ENCODE measurements at regions not wholly inside any gene's neighbourhood (a gene's known extent, or its start where the extent isn't known, plus 50 kb on each side); places are given as distances from the start of the nearest gene placed in this dataset.

DNA sequence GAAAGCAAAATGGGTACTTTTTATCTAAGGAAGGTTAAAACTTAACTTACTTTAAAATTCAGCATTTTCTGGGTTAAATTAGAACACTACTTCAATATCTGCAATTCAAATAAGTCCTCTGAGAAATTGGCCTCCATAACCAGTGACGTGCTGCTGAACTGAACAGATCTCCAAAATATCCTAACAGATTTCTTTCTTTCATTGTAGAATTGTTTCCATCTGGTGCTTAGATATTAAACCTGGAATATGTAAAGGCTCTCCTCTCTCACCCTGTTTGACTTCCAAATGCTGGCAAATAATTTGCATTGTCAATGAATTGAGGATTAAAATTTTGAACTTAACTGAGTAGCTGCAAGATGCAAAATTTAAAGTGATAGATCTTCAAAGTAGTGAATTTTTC, 316.9 kb upstream of the CXADR start:
- peaks cover 7% of the 10 kb centered on the region for H3K9me3 Mint-ChIP-seq (ENCODE audit: unreplicated experiment)
- H3K27me3 Mint-ChIP-seq (ENCODE audit: unreplicated experiment), result peaks cover 3% of the 10 kb centered on the region
- H3K36me3 Mint-ChIP-seq (ENCODE audit: unreplicated experiment), result peaks cover 13% of the 10 kb centered on the region
- no peak for DNase-seq
- H3K27ac Mint-ChIP-seq (ENCODE audit: unreplicated experiment), result no peak overlapping the region
- TF ChIP-seq, protein P1, sequence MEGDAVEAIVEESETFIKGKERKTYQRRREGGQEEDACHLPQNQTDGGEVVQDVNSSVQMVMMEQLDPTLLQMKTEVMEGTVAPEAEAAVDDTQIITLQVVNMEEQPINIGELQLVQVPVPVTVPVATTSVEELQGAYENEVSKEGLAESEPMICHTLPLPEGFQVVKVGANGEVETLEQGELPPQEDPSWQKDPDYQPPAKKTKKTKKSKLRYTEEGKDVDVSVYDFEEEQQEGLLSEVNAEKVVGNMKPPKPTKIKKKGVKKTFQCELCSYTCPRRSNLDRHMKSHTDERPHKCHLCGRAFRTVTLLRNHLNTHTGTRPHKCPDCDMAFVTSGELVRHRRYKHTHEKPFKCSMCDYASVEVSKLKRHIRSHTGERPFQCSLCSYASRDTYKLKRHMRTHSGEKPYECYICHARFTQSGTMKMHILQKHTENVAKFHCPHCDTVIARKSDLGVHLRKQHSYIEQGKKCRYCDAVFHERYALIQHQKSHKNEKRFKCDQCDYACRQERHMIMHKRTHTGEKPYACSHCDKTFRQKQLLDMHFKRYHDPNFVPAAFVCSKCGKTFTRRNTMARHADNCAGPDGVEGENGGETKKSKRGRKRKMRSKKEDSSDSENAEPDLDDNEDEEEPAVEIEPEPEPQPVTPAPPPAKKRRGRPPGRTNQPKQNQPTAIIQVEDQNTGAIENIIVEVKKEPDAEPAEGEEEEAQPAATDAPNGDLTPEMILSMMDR (IDR thresholded peaks at IDR 0.05; ENCODE audit: partially characterized antibody, unreplicated experiment), result no peak
- H3K4me1 Mint-ChIP-seq (ENCODE audit: low read depth, unreplicated experiment), result no peaks in the 10 kb centered on the region
- no peak overlapping the region for H3K4me3 Mint-ChIP-seq (ENCODE audit: unreplicated experiment)

GRCh38 chr21:17196623-17197022, 316.2 kb upstream of the CXADR start:
- H3K27me3 Mint-ChIP-seq (ENCODE audit: unreplicated experiment), result peaks cover 5% of the 10 kb centered on the region
- H3K36me3 Mint-ChIP-seq (ENCODE audit: unreplicated experiment), result peaks cover 13% of the 10 kb centered on the region
- DNase-seq, result no peak
- no peak overlapping the region for H3K4me3 Mint-ChIP-seq (ENCODE audit: unreplicated experiment)
- no peaks in the 10 kb centered on the region for H3K4me1 Mint-ChIP-seq (ENCODE audit: low read depth, unreplicated experiment)
- no peak overlapping the region for H3K27ac Mint-ChIP-seq (ENCODE audit: unreplicated experiment)
- H3K9me3 Mint-ChIP-seq (ENCODE audit: unreplicated experiment), result peaks cover 7% of the 10 kb centered on the region
- TF ChIP-seq, protein P1 (IDR thresholded peaks at IDR 0.05; ENCODE audit: partially characterized antibody, unreplicated experiment), result no peak

- Mint-ChIP-seq H3K4me1 (ENCODE audit: low read depth, unreplicated experiment) (no peaks in the 10 kb centered on the region), H3K9me3 (ENCODE audit: unreplicated experiment) (peaks cover 5% of the 10 kb centered on the region), H3K27ac (ENCODE audit: unreplicated experiment) (no peak overlapping the region), H3K36me3 (ENCODE audit: unreplicated experiment) (peaks cover 5% of the 10 kb centered on the region), H3K4me3 (ENCODE audit: unreplicated experiment) (no peak overlapping the region), H3K27me3 (ENCODE audit: unreplicated experiment) (peaks cover 5% of the 10 kb centered on the region)
- TF ChIP-seq, protein P1 (IDR thresholded peaks at IDR 0.05; ENCODE audit: partially characterized antibody, unreplicated experiment), result no peak
- no peak for DNase-seq
Measured at GRCh38 chr21:17197996-17198395, 314.8 kb upstream of the CXADR start.

DNA sequence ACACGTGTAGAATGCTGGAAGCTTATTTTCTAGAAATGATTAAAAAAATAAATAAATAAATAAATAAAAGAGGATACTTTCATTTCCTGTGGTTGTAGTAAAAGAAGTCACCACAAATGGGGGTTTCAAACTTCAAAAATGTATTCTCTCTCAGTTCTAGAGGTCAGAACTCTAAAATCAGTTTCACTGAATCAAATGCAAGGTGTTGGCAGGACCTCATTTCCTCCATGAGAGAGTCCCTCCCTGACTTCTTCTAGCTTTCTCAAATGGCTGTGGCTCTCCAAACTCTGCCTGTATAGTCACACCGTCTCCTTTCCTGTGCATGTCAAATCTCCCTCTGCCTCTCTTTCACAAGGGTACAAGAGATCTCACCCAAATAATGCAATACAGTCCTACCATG, 312.6 kb upstream of the CXADR start:
- H3K9me3 Mint-ChIP-seq (ENCODE audit: unreplicated experiment), result peaks cover 1% of the 10 kb centered on the region
- peaks cover 4% of the 10 kb centered on the region for H3K27me3 Mint-ChIP-seq (ENCODE audit: unreplicated experiment)
- no peak for DNase-seq
- no peak overlapping the region for H3K4me3 Mint-ChIP-seq (ENCODE audit: unreplicated experiment)
- no peaks in the 10 kb centered on the region for H3K4me1 Mint-ChIP-seq (ENCODE audit: low read depth, unreplicated experiment)
- H3K27ac Mint-ChIP-seq (ENCODE audit: unreplicated experiment), result no peak overlapping the region
- TF ChIP-seq, protein P1 (IDR thresholded peaks at IDR 0.05; ENCODE audit: partially characterized antibody, unreplicated experiment), result no peak
- H3K36me3 Mint-ChIP-seq (ENCODE audit: unreplicated experiment), result no peaks in the 10 kb centered on the region

DNA sequence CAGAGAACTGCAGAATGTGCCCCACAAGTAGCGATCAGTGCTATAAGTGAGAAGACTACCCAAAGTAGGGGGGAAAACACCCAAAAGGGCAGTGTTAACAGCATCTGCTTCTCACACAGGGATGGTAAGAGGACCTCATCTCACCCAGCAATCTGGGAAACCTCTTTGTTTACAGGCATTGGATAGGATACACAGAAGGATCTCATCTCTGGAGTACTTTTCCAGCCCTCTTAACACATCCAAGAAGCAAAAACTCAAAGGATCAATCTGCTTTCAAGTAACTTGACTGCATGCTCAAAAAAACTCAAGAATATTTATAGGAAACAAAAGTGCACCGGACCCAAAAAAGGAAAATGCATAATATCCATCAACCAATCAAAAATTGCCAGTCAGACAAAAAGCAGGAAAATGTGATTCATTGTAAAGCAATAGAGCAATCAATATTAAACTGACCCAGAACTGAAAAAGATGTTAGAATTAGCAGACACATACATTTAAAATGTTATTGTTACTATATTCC, 311.0 kb upstream of the CXADR start:
- Mint-ChIP-seq H3K27me3 (ENCODE audit: unreplicated experiment) (peaks cover 4% of the 10 kb centered on the region), H3K27ac (ENCODE audit: unreplicated experiment) (no peak overlapping the region), H3K4me1 (ENCODE audit: low read depth, unreplicated experiment) (no peaks in the 10 kb centered on the region), H3K4me3 (ENCODE audit: unreplicated experiment) (no peak overlapping the region), H3K9me3 (ENCODE audit: unreplicated experiment) (peaks cover 1% of the 10 kb centered on the region), H3K36me3 (ENCODE audit: unreplicated experiment) (no peaks in the 10 kb centered on the region)
- DNase-seq, result no peak
- TF ChIP-seq, protein P1 (IDR thresholded peaks at IDR 0.05; ENCODE audit: partially characterized antibody, unreplicated experiment), result no peak

Data from glutamatergic neuron (in vitro differentiated cells).